ENCODE measurements at regions not wholly inside any gene's neighbourhood (a gene's known extent, or its start where the extent isn't known, plus 50 kb on each side); places are given as distances from the start of the nearest gene placed in this dataset.

DNA sequence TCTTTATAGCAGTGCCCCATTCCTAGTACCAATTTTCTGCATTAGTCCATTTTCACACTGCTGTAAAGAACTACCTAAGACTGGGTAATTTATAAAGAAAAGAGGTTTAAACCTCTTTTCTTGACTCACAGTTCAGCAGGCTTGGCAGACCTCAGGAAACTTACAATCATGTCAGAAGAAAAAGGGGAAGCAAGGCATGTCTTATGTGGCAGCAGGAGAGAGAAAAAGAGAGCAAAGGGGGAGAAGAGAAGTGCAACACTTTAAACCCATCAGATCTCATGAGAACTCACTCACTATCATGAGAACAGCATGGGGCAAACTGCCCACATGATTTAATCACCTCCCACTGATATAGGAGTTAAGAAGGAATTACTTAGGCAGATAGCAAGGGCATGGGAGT, 101.6 kb upstream of the PLEKHG7 start:
- Histone ChIP-seq H3K9me3 (ENCODE audit: control insufficient read depth, insufficient read depth, low read depth, low read length) (no peaks in the 10 kb centered on the region), H3K36me3 (ENCODE audit: control insufficient read depth, insufficient read depth, low read length) (no peaks in the 10 kb centered on the region), H3K27ac (ENCODE audit: low read length) (no peak overlapping the region), H3K4me3 (ENCODE audit: low read depth in 2 of 2, low read length in 2 of 2) (no peak overlapping the region), H3K27me3 (ENCODE audit: control insufficient read depth, insufficient read depth, low read length) (no peaks in the 10 kb centered on the region), H3K4me1 (ENCODE audit: control insufficient read depth, insufficient read depth, low read length) (no peaks in the 10 kb centered on the region)
- no peak for ATAC-seq
- DNase-seq (ENCODE audit: low read depth, low spot score): no peak
- TF ChIP-seq, protein P1, sequence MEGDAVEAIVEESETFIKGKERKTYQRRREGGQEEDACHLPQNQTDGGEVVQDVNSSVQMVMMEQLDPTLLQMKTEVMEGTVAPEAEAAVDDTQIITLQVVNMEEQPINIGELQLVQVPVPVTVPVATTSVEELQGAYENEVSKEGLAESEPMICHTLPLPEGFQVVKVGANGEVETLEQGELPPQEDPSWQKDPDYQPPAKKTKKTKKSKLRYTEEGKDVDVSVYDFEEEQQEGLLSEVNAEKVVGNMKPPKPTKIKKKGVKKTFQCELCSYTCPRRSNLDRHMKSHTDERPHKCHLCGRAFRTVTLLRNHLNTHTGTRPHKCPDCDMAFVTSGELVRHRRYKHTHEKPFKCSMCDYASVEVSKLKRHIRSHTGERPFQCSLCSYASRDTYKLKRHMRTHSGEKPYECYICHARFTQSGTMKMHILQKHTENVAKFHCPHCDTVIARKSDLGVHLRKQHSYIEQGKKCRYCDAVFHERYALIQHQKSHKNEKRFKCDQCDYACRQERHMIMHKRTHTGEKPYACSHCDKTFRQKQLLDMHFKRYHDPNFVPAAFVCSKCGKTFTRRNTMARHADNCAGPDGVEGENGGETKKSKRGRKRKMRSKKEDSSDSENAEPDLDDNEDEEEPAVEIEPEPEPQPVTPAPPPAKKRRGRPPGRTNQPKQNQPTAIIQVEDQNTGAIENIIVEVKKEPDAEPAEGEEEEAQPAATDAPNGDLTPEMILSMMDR (IDR thresholded peaks at IDR 0.05): no peak
- TF ChIP-seq POLR2AphosphoS5 (IDR thresholded peaks at IDR 0.05; ENCODE audit: low read depth, low read length) (no peak), SIN3A (IDR thresholded peaks at IDR 0.05; ENCODE audit: borderline replicate concordance, insufficient read depth, low read depth, low read length) (no peak), TCF7L2 (IDR thresholded peaks at IDR 0.05; ENCODE audit: low read depth, low read length) (no peak)
- TF ChIP-seq, protein P2, sequence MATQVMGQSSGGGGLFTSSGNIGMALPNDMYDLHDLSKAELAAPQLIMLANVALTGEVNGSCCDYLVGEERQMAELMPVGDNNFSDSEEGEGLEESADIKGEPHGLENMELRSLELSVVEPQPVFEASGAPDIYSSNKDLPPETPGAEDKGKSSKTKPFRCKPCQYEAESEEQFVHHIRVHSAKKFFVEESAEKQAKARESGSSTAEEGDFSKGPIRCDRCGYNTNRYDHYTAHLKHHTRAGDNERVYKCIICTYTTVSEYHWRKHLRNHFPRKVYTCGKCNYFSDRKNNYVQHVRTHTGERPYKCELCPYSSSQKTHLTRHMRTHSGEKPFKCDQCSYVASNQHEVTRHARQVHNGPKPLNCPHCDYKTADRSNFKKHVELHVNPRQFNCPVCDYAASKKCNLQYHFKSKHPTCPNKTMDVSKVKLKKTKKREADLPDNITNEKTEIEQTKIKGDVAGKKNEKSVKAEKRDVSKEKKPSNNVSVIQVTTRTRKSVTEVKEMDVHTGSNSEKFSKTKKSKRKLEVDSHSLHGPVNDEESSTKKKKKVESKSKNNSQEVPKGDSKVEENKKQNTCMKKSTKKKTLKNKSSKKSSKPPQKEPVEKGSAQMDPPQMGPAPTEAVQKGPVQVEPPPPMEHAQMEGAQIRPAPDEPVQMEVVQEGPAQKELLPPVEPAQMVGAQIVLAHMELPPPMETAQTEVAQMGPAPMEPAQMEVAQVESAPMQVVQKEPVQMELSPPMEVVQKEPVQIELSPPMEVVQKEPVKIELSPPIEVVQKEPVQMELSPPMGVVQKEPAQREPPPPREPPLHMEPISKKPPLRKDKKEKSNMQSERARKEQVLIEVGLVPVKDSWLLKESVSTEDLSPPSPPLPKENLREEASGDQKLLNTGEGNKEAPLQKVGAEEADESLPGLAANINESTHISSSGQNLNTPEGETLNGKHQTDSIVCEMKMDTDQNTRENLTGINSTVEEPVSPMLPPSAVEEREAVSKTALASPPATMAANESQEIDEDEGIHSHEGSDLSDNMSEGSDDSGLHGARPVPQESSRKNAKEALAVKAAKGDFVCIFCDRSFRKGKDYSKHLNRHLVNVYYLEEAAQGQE (IDR thresholded peaks at IDR 0.05; ENCODE audit: insufficient read depth in 1 of 2, low read depth in 2 of 2, low read length in 1 of 2): no peak
- ChIA-PET CTCF (no interaction called here), POLR2A (no interaction called here)
- BruUV-seq (replicated peaks): no TSS peak
- intact Hi-C loops (cut with micrococcal nuclease; ENCODE audit: unreplicated experiment) (no loop called here), in situ Hi-C loops (cut with HindIII; ENCODE audit: low pct_unique_long_range_greater_than_20kb, low sequenced_read_pairs) (no loop called here)

DNA sequence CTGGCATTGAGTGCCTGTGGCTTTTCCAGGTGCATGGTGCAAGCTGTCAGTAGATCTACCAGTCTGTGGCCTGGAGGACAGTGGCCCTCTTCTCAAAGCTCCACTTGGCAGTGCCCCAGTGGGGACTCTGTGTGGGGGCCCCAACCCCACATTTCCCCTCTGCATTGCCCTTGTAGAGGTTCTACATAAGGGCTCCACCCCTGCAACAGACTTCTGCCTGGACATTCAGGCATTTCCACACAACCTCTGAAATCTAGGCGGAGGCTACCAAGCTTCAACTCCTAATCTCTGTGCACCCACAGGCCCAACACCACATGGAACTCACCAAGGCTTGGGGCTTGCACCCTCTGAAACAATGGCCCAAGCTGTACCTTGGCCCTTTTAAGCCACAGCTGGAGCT, 102.7 kb upstream of the PLEKHG7 start:
- in situ Hi-C loops (cut with HindIII; ENCODE audit: low pct_unique_long_range_greater_than_20kb, low sequenced_read_pairs): no loop called here

More for the DNA sequence above, 102.7 kb upstream of the PLEKHG7 start:
- CTCF ChIA-PET: no interaction called here
- TF ChIP-seq SIN3A (IDR thresholded peaks at IDR 0.05; ENCODE audit: borderline replicate concordance, insufficient read depth, low read depth, low read length) (no peak), TCF7L2 (IDR thresholded peaks at IDR 0.05; ENCODE audit: low read depth, low read length) (no peak), POLR2AphosphoS5 (IDR thresholded peaks at IDR 0.05; ENCODE audit: low read depth, low read length) (no peak)
- TF ChIP-seq, protein P1 (IDR thresholded peaks at IDR 0.05): no peak
- TF ChIP-seq, protein P2 (IDR thresholded peaks at IDR 0.05; ENCODE audit: insufficient read depth in 1 of 2, low read depth in 2 of 2, low read length in 1 of 2): no peak
- Histone ChIP-seq H3K4me1 (ENCODE audit: control insufficient read depth, insufficient read depth, low read length) (no peaks in the 10 kb centered on the region), H3K27ac (ENCODE audit: low read length) (no peak overlapping the region), H3K4me3 (ENCODE audit: low read depth in 2 of 2, low read length in 2 of 2) (no peak overlapping the region), H3K27me3 (ENCODE audit: control insufficient read depth, insufficient read depth, low read length) (no peaks in the 10 kb centered on the region), H3K36me3 (ENCODE audit: control insufficient read depth, insufficient read depth, low read length) (no peaks in the 10 kb centered on the region), H3K9me3 (ENCODE audit: control insufficient read depth, insufficient read depth, low read depth, low read length) (no peaks in the 10 kb centered on the region)
- no TSS peak for BruUV-seq (replicated peaks)
- DNase-seq (ENCODE audit: low read depth, low spot score): no peak
- intact Hi-C loops (cut with micrococcal nuclease; ENCODE audit: unreplicated experiment): no loop called here
- no peak for ATAC-seq
- POLR2A ChIA-PET: no interaction called here
